ENCODE measurements at regions not wholly inside any gene's neighbourhood (a gene's known extent, or its start where the extent isn't known, plus 50 kb on each side); places are given as distances from the start of the nearest gene placed in this dataset.

DNA sequence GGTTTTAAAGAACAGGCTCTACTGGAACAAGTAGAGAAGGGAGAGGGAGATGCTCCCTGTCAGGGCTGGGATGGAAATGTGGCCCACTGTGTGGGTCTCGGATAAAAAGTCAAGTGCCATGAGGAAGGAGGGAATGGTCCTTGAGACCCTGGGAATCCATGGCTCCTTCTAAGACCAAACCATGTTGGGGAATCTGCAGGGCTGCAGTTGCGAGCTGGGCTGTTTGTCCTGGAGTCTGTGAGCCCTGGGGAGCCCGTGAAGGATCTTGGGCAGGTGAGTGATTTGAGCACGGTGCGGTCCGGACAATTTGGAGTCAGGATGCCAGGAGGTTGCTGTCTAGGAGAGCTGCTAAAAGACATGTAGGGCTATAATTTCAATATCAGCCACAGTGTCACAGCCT is 359.4 kb downstream of the FGF9 start:
- Mint-ChIP-seq H3K27me3 (no peaks in the 10 kb centered on the region), H3K27ac (no peak overlapping the region), H3K4me3 (no peak overlapping the region), H3K9me3 (no peaks in the 10 kb centered on the region), H3K36me3 (ENCODE audit: low read depth) (no peaks in the 10 kb centered on the region), H3K4me1 (peaks cover 2% of the 10 kb centered on the region)
- ATAC-seq, result no peak
- DNase-seq, result no peak

DNA sequence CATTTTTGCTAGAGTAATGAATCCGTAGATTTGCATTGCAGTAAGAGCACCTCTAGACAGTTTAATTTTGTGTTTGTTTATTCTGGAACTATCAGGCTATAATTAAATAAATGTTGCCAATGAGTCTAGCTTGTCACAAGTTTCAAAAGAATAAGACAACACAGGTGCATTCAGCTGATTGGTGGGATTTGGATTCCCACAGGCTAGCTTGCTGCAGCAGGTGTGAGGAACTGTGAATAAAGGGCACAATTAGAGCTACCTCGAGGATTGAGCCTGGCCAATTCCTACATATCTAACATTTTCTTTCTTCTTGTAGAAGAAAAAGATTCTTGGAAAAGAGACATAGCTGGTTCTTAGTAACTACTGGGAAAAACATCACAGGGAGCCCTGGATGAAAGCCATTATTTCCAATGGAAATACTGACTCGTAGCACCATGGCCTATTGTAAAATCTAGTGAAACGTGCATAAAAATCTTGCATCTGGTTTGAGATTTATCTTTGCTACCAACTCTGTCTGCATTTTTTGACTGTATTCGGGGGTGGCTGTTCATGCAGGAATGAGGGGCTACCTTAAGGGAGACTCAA is 360.9 kb downstream of the FGF9 start:
- no peak for DNase-seq
- H3K9me3 Mint-ChIP-seq, result no peaks in the 10 kb centered on the region
- ATAC-seq, result no peak
- H3K4me3 Mint-ChIP-seq, result no peak overlapping the region
- H3K27ac Mint-ChIP-seq, result no peak overlapping the region
- H3K4me1 Mint-ChIP-seq, result peaks cover 2% of the 10 kb centered on the region
- H3K36me3 Mint-ChIP-seq (ENCODE audit: low read depth), result no peaks in the 10 kb centered on the region
- H3K27me3 Mint-ChIP-seq, result no peaks in the 10 kb centered on the region

DNA sequence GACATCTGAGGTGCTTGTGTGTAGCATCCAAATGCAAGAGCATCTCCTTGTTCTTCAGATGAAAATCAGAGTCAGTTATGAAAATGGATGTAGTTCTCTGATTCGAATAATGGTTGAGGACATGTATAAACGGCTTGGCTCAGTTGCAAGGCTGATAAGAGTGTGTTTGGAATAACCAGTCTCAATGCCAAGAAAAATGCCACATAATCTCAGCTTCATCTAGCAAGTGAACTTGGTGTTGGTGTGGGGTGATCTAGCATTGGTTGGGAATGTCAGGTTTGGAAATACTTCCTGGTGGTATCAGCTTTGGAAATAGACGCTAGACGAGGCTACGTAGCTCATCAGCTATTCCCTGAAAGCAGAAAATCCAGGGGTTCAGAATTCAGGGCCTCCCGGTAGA is 362.0 kb downstream of the FGF9 start:
- Mint-ChIP-seq H3K36me3 (ENCODE audit: low read depth) (no peaks in the 10 kb centered on the region), H3K27me3 (no peaks in the 10 kb centered on the region), H3K4me3 (no peak overlapping the region), H3K27ac (no peak overlapping the region), H3K9me3 (no peaks in the 10 kb centered on the region), H3K4me1 (peaks cover 2% of the 10 kb centered on the region)
- DNase-seq (no peak), ATAC-seq (no peak)

DNA sequence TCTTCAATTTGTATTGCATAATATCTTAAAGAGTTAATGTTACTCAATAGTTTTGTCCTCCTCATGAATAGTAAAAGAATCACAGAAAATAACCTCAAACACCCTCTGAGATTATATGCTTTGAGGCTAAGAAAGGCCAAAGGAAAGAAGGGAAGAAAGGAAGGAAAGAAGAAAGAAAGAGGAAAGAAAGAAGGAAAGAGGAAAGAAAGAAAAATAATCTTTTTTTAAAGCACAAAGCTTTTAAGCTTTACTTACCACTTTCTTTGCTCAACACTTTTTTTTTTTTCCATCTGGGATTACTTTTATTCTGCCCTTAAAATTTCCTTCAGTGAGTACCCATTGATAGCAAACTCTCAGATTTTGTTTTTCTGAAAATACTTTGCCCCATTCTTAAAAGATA is 369.1 kb downstream of the FGF9 start:
- ATAC-seq (no peak), DNase-seq (no peak)
- H3K4me1 Mint-ChIP-seq, result peaks cover 30% of the 10 kb centered on the region
- no peak overlapping the region for H3K4me3 Mint-ChIP-seq
- H3K36me3 Mint-ChIP-seq (ENCODE audit: low read depth), result peaks cover 3% of the 10 kb centered on the region
- H3K27ac Mint-ChIP-seq, result no peak overlapping the region
- no peaks in the 10 kb centered on the region for H3K27me3 Mint-ChIP-seq
- peaks cover 5% of the 10 kb centered on the region for H3K9me3 Mint-ChIP-seq

DNA sequence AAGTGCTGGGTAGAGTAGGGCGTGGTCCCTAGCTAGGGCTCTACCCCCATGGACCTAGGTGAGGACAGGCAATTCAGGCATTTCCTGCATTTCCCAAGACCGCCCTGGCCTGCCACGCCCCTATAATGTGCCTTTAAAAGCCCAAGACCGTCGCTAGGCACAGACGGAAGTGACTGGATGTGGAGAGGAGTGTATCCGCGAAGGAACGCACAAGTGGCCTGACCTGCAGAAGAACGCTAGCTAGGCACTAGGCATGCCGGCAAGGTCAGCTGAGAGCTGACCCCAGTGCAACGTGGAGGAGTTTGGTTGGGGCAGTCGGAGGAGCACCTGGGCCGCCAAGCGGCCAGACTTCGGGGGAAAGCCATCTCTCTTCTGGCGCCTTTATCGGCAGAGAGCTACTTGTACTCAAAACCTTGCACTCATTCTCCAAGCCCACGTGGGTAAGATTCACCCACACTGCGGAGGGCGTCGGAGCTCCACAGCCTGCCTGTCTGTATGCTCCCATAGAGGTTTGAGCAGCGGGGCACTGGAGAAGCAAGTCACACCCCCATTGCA is 370.0 kb downstream of the FGF9 start:
- Mint-ChIP-seq H3K27ac (no peak overlapping the region), H3K36me3 (ENCODE audit: low read depth) (peaks cover 5% of the 10 kb centered on the region), H3K9me3 (peaks cover 5% of the 10 kb centered on the region), H3K4me1 (peaks cover 35% of the 10 kb centered on the region), H3K4me3 (peak overlapping the region; percentile 61), H3K27me3 (no peaks in the 10 kb centered on the region)
- peak; percentile 28 for ATAC-seq
- DNase-seq, result no peak

DNA sequence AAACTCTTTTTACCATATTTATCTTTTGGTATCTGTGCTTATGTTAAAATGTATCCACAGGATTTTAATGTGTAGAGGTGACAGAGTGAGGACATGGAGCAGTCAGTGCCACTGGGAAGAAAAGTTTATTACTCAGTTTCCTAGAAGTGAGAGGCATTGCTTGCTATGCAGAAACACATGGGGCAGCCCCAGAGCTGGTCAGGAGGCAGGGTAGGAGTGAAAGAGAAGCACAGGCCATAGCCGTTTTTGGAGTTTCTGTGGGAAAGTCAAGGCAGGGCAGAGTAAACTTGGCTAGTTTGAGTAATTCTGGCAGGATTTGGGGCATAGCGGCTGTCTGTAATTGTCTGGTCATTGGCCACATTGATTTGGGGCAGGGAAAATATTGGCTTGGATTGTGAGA is 370.9 kb downstream of the FGF9 start:
- ATAC-seq, result peak; percentile 40
- H3K36me3 Mint-ChIP-seq (ENCODE audit: low read depth), result peaks cover 5% of the 10 kb centered on the region
- H3K9me3 Mint-ChIP-seq, result peaks cover 5% of the 10 kb centered on the region
- H3K4me3 Mint-ChIP-seq, result peak overlapping the region; percentile 61
- peaks cover 37% of the 10 kb centered on the region for H3K4me1 Mint-ChIP-seq
- peak overlapping the region; percentile 26 for H3K27ac Mint-ChIP-seq
- H3K27me3 Mint-ChIP-seq, result no peaks in the 10 kb centered on the region
- no peak for DNase-seq

DNA sequence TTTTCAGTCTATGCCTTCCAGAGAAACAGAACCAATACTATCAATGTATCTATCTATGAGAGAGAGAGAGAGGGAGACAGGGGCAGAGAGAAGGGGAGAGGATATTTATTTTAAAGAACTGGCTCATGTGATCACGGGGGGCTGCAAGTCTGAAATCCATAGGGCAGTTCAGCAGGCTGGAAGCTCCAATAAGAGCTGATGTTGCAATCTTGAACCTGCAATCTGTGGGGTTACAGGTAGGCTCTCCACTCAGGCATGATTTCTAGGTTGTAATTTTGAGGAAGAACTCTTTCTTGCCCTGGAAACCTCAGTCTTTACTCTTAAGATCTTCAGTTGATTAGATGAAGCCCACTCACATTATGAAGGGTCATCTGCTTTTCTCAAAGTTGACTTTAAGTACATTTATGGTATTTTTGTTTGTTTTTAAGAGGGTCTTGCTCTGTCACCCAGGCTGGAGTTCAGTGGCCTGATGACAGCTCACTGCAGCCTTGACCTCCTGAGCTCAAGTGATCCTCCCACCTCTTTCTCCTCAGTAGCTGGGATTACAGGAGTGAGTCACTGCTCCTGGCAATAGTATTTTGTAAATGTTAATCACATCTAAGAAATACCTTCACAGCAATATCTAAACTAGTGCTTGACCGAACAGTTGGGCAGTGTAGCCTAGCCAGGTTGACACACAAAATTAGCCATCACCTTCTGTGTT is 376.4 kb downstream of the FGF9 start:
- Mint-ChIP-seq H3K4me1 (peaks cover 50% of the 10 kb centered on the region), H3K27ac (no peak overlapping the region), H3K4me3 (no peak overlapping the region), H3K36me3 (ENCODE audit: low read depth) (peaks cover 5% of the 10 kb centered on the region), H3K27me3 (no peaks in the 10 kb centered on the region), H3K9me3 (no peaks in the 10 kb centered on the region)
- no peak for DNase-seq
- ATAC-seq, result peak; percentile 33

DNA sequence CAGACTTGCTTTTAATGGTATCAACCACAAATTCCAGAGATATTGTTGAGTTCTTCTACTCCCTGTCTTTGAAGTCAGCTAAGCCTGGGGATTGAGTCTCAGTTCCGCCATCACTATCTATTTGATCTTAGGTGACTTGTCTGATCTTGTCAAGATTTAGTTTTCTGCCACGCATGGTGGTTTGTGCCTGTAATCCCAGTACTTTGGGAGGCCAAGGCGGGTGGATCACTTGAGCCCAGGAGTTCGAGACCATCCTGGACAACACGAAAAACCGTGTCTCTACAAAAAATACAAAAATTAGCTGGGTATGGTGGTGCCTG is 376.9 kb downstream of the FGF9 start:
- peaks cover 47% of the 10 kb centered on the region for H3K4me1 Mint-ChIP-seq
- H3K27me3 Mint-ChIP-seq, result no peaks in the 10 kb centered on the region
- ATAC-seq, result peak; percentile 15
- H3K27ac Mint-ChIP-seq, result no peak overlapping the region
- DNase-seq, result no peak
- no peaks in the 10 kb centered on the region for H3K9me3 Mint-ChIP-seq
- H3K4me3 Mint-ChIP-seq, result no peak overlapping the region
- H3K36me3 Mint-ChIP-seq (ENCODE audit: low read depth), result peaks cover 5% of the 10 kb centered on the region

DNA sequence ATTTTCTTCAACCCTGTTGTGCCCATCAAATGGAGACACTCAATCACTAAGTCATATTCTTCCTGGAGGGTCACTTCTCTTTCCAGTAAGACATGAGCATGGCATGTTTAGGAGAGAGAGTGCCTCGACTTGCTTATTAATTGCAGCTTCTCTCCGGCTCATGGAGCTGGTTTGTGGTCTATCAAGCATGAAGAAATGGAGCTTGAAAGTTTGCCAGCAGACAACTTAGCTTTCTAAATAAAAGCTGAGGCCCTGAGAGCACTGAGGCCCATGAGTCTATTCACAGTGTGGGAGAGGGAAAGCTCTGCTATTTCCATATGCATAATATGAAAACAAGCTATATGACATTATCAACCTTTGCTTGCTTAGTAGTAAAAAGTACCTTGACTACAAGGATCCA is 378.5 kb downstream of the FGF9 start:
- DNase-seq (no peak), ATAC-seq (no peak)
- no peaks in the 10 kb centered on the region for H3K27me3 Mint-ChIP-seq
- peaks cover 34% of the 10 kb centered on the region for H3K4me1 Mint-ChIP-seq
- peaks cover 2% of the 10 kb centered on the region for H3K36me3 Mint-ChIP-seq (ENCODE audit: low read depth)
- H3K27ac Mint-ChIP-seq, result no peak overlapping the region
- no peak overlapping the region for H3K4me3 Mint-ChIP-seq
- H3K9me3 Mint-ChIP-seq, result no peaks in the 10 kb centered on the region

DNA sequence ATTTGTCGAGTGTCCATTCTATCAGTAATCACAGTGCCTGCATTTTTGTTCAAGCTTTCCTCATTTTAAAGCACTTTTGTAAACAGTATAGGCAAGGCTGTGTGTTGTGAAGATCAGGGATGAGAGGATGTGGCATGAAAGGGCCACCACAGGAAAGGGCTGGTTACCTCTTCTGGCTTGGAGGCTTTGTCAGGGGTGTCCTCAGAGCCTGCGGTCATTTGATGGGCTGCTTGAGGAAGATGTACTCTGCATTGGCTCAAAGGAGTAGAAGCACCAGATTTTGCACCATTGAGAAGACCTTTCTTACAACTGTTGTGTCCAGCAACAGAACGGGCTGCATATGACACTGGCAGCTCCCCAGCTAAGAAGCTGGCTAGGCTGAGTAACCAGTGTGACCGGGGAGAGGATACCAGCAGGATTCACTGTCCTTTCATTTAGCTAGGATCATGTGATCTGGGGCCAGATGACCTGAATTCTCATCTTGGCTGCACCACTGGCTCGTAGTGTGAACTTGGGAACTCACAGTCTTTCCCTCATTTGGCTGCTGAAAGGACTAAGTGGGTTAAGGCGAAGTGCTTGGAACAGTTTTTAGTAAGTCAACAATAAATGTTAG is 380.2 kb downstream of the FGF9 start:
- Mint-ChIP-seq H3K4me1 (peaks cover 30% of the 10 kb centered on the region), H3K27ac (no peak overlapping the region), H3K36me3 (ENCODE audit: low read depth) (no peaks in the 10 kb centered on the region), H3K4me3 (no peak overlapping the region), H3K9me3 (peaks cover 4% of the 10 kb centered on the region), H3K27me3 (no peaks in the 10 kb centered on the region)
- ATAC-seq, result no peak
- DNase-seq, result no peak

DNA sequence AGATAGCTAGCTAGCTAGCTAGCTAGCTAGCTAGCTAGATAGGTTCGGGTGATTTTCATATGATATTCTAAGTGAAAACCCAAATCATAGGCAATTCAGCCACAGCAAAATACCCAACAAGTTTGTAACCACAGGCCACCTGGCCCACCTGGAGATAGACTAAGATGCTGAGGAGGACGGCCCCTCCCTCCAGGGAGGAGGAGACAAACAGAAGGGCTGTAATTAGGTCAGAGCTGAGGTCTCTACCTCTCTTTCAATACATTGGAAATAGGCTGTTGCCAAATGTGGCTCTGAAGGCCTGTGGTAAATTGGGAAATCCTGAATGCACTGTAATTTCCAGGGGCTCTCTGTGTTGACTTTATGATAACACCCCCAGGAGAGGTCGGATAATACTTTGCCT is 382.2 kb downstream of the FGF9 start:
- H3K9me3 Mint-ChIP-seq, result peaks cover 4% of the 10 kb centered on the region

DNA sequence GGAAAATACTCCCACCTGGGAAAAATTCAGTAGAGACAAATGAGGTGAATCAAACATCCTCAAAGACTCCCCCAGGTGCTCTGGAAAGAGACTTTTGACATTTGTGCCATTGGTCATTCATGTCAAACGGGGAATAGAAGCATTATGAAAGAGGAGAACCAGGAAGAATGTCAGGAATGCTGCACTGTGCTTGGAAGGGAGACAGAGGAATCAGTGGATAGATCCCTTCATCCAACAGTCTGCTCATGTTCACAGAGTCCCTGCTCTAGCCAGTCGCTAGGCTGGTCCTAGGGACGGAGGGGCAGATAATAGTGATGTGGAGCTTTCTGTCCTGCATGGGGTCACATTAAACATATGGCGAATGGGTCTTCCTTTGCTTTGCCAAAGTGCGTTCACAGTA is 384.4 kb downstream of the FGF9 start:
- Mint-ChIP-seq H3K27ac (no peak overlapping the region), H3K9me3 (peaks cover 9% of the 10 kb centered on the region), H3K27me3 (no peaks in the 10 kb centered on the region), H3K4me3 (no peak overlapping the region), H3K4me1 (peaks cover 26% of the 10 kb centered on the region), H3K36me3 (ENCODE audit: low read depth) (no peaks in the 10 kb centered on the region)
- DNase-seq, result no peak
- no peak for ATAC-seq

More for the DNA sequence above, 382.2 kb downstream of the FGF9 start:
- Mint-ChIP-seq H3K36me3 (ENCODE audit: low read depth) (no peaks in the 10 kb centered on the region), H3K4me1 (peaks cover 16% of the 10 kb centered on the region), H3K27me3 (no peaks in the 10 kb centered on the region), H3K27ac (no peak overlapping the region), H3K4me3 (no peak overlapping the region)
- ATAC-seq, result no peak
- no peak for DNase-seq

DNA sequence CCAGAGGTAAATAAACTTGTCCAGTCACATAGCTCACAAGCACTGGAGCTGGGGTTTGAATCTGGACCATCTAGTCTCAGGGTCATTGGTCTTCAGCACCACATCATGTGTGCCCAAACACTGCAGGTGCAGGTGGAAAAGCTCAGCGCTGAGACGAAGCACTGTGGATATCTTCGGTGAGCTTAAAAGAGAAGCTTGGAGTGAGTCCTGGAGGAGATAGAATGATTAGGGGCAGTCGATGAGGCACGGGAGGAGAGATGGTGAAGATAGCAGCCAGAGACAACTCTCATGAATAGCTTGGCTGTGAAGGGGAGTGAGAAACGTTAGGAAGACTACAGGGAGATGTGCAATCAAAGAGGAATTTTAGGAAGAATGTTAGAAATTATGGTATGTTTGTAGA is 389.3 kb downstream of the FGF9 start:
- DNase-seq (no peak), ATAC-seq (no peak)
- peaks cover 58% of the 10 kb centered on the region for H3K4me1 Mint-ChIP-seq
- peaks cover 12% of the 10 kb centered on the region for H3K36me3 Mint-ChIP-seq (ENCODE audit: low read depth)
- H3K4me3 Mint-ChIP-seq, result no peak overlapping the region
- H3K27me3 Mint-ChIP-seq, result no peaks in the 10 kb centered on the region
- peaks cover 5% of the 10 kb centered on the region for H3K9me3 Mint-ChIP-seq
- H3K27ac Mint-ChIP-seq, result peak overlapping the region; percentile 53

DNA sequence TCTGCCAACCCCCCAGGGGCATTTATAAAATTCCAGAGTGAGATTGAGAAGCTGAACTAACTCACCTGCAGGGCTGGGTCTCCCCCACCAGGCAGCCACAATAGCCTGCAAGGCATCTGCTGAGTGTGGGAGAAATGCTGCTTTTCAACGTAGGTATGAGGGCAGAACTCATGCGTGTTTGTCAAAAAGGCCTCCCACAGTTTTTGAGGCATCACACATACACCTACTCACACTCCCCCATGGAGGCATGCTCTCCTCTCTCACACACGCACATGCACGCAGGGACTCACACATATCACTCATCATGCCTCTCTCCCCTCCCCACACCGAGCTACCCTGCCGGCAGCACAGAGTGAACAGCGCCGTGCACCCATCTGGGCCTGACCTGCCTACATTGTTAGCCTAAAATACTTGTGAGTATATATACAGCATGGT is 390.5 kb downstream of the FGF9 start:
- Mint-ChIP-seq H3K4me1 (peaks cover 67% of the 10 kb centered on the region), H3K4me3 (peak overlapping the region; percentile 77), H3K27ac (peak overlapping the region; percentile 89)

DNA sequence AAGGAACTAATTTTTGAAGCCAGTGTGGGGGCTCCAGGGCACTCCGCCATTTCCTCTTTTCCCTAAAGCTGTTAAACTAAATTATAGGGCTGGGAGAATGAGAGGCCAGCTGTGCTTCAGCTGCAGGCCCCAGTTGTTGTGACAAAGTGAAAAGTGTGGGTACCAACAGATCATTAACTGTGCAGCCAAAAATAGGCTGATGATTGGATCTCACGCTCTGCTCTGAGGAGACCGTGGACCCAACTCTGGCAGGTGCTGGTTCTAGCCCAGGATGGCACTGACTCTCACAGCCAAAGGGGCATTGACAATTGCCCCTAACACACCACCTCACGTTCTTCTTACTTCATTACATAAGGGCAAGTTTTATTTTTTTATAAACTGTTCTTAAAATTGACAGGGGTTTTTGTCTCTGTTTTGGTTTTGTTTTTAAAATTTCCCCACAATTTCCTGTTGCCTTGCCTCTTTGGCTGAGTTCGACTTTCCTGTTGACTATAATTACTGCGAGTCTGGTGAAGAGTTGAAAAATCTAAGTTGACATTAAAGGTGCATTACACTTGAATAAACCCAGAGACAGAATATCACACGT is 391.0 kb downstream of the FGF9 start:
- Mint-ChIP-seq H3K36me3 (ENCODE audit: low read depth) (peaks cover 19% of the 10 kb centered on the region), H3K9me3 (peaks cover 8% of the 10 kb centered on the region), H3K27me3 (no peaks in the 10 kb centered on the region), H3K4me1 (peaks cover 69% of the 10 kb centered on the region), H3K4me3 (peak overlapping the region; percentile 77), H3K27ac (peak overlapping the region; percentile 89)
- DNase-seq (no peak), ATAC-seq (peak; percentile 22)

More for the DNA sequence above, 390.5 kb downstream of the FGF9 start:
- Mint-ChIP-seq H3K36me3 (ENCODE audit: low read depth) (peaks cover 14% of the 10 kb centered on the region), H3K9me3 (peaks cover 4% of the 10 kb centered on the region), H3K27me3 (no peaks in the 10 kb centered on the region)
- ATAC-seq (peak; percentile 90), DNase-seq (peak; percentile 56)

All from activated naive CD8-positive, alpha-beta T cell treated with anti-CD3 and anti-CD28 coated beads, Interleukin-2, amount 50 U/mL, for 24 hours (primary cell).